ENCODE measurements at regions not wholly inside any gene's neighbourhood (a gene's known extent, or its start where the extent isn't known, plus 50 kb on each side); places are given as distances from the start of the nearest gene placed in this dataset.

- no peaks in the 10 kb centered on the region for H3K27me3 ChIP-seq
- H3K4me1 ChIP-seq (ENCODE audit: control insufficient read depth in 1 of 2, insufficient read depth in 1 of 2, low read depth in 1 of 2, low read length in 1 of 2) = no peaks in the 10 kb centered on the region
- H3K9me3 ChIP-seq = no peaks in the 10 kb centered on the region
- H3K36me3 ChIP-seq = no peaks in the 10 kb centered on the region
- TF ChIP-seq CTCF (IDR thresholded peaks at IDR 0.05) = no peak
- no peak overlapping the region for H3K4me3 ChIP-seq (ENCODE audit: low read depth in 1 of 2, low read length in 1 of 2)
- no peak overlapping the region for H3K27ac ChIP-seq
Measured at GRCh38 chr1:29428280-29428615, 191.9 kb downstream of the PTPRU start.

- no peak for TF ChIP-seq CTCF (IDR thresholded peaks at IDR 0.05)
- Histone ChIP-seq H3K4me3 (ENCODE audit: low read depth in 1 of 2, low read length in 1 of 2) (no peak overlapping the region), H3K27me3 (no peaks in the 10 kb centered on the region), H3K36me3 (no peaks in the 10 kb centered on the region), H3K4me1 (ENCODE audit: control insufficient read depth in 1 of 2, insufficient read depth in 1 of 2, low read depth in 1 of 2, low read length in 1 of 2) (no peaks in the 10 kb centered on the region), H3K27ac (no peak overlapping the region), H3K9me3 (no peaks in the 10 kb centered on the region)
Measured at GRCh38 chr1:29427614-29428279, 191.4 kb downstream of the PTPRU start.

DNA sequence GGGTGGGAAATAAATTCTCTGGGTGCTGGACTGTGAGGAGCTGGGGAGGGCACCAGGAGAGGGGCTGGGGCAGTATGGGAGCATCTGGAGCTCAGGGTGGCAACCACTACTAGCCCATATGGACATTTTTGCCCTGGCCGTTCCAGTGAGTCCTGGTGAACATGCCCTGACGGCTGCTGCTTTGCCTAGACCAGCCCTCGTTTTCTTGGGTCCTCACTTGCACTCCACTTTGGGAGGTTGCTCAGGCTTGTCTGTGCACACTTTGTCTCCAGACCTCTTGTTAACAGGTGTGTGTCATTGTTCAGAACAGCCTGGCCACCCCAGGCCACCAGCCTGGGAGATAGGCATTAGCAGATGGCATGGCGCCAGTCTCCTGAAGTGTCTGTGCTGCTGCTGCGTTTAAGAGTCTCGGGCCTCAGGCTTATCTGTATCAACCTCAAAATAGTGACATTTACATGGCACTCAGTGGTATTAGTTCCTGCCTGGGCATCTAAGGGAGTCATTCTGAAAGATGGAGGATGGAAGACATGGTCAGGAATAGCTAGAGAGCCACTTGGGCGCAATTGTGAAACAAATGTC lies 190.5 kb downstream of the PTPRU start:
- no peaks in the 10 kb centered on the region for H3K4me1 ChIP-seq (ENCODE audit: control insufficient read depth in 1 of 2, insufficient read depth in 1 of 2, low read depth in 1 of 2, low read length in 1 of 2)
- no peaks in the 10 kb centered on the region for H3K36me3 ChIP-seq
- no peak overlapping the region for H3K4me3 ChIP-seq (ENCODE audit: low read depth in 1 of 2, low read length in 1 of 2)
- no peaks in the 10 kb centered on the region for H3K27me3 ChIP-seq
- no peaks in the 10 kb centered on the region for H3K9me3 ChIP-seq
- no peak overlapping the region for H3K27ac ChIP-seq
- no peak for TF ChIP-seq CTCF (IDR thresholded peaks at IDR 0.05)

DNA sequence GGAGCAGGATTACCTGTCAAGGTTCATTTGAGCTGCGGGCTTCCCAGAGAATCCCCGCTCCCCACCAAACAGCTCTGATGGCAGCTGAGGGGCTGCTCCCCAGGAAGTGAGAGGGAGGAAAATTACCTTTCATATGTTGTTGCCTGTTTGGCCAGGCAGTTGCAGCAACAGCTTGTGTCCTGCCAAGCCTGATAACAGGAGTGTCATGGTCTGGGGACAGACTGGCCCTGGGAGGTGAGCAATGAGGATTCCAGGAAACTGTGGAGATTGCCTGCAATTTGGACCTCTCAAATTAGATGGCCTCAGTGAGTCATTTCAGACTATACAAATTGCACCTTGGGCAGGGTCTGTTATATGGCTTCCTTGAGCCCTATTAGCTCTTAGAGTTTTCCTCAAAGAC lies 189.3 kb downstream of the PTPRU start:
- Histone ChIP-seq H3K4me3 (ENCODE audit: low read depth in 1 of 2, low read length in 1 of 2) (no peak overlapping the region), H3K4me1 (ENCODE audit: control insufficient read depth in 1 of 2, insufficient read depth in 1 of 2, low read depth in 1 of 2, low read length in 1 of 2) (no peaks in the 10 kb centered on the region), H3K9me3 (no peaks in the 10 kb centered on the region), H3K27me3 (no peaks in the 10 kb centered on the region), H3K27ac (no peak overlapping the region), H3K36me3 (no peaks in the 10 kb centered on the region)
- no peak for TF ChIP-seq CTCF (IDR thresholded peaks at IDR 0.05)

DNA sequence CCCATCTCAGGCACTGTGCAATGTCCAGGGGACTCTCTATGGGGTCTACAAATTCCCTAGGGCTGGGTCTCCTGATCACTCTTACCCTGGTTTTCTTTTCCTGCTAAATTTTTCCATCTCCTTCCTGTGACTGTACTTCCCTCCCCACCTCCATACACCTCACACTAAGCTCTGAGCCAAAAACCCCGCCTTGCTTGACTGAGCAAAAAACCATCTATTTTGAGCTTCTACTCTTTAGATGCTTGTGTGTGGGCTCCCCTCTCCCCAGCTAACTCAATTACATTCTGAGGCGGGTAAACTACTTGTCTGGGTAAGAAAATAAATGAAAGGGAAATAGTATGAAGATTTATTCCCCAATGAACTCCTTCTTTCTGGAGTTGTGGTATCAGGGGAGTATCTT lies 187.9 kb downstream of the PTPRU start:
- no peaks in the 10 kb centered on the region for H3K27me3 ChIP-seq
- no peaks in the 10 kb centered on the region for H3K36me3 ChIP-seq
- H3K9me3 ChIP-seq = no peaks in the 10 kb centered on the region
- H3K4me3 ChIP-seq (ENCODE audit: low read depth in 1 of 2, low read length in 1 of 2) = no peak overlapping the region
- no peaks in the 10 kb centered on the region for H3K4me1 ChIP-seq (ENCODE audit: control insufficient read depth in 1 of 2, insufficient read depth in 1 of 2, low read depth in 1 of 2, low read length in 1 of 2)
- no peak overlapping the region for H3K27ac ChIP-seq
- no peak for TF ChIP-seq CTCF (IDR thresholded peaks at IDR 0.05)
